ENCODE measurements at regions not wholly inside any gene's neighbourhood (a gene's known extent, or its start where the extent isn't known, plus 50 kb on each side); places are given as distances from the start of the nearest gene placed in this dataset.

DNA sequence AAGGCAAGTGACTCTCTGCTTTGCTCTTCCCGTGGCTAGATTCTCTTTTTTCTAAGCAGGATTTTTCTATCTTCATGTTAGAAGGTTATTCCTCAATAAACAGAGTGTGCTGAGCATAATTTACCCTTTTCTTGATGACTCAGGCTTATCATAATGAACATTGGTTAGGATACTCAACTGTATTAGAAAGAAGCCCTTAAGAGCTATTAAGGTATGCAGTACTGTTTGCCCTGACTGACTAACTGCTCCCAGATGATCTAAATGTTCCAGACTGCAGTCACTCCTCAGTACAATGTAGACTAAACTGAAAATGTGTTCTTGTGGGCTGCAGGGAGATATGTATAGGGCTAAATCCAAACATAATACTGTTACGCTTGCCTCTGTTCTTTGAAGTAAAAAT, 687.8 kb downstream of the NUP35 start:
- Histone ChIP-seq H3K4me3 (ENCODE audit: low read depth, low read length, poor library complexity, severe bottlenecking) (no peak overlapping the region), H2AFZ (ENCODE audit: low read length) (no peak overlapping the region), H3K4me2 (ENCODE audit: low read length) (no peak overlapping the region), H3K9ac (ENCODE audit: low read length) (no peak overlapping the region), H3K9me2 (ENCODE audit: low read depth, low read length) (no peaks in the 10 kb centered on the region), H3K4me1 (ENCODE audit: insufficient read depth, low read length, severe bottlenecking) (no peaks in the 10 kb centered on the region), H3K27ac (ENCODE audit: low read depth, low read length, poor library complexity, severe bottlenecking) (no peak overlapping the region), H4K20me1 (ENCODE audit: insufficient read depth, low read length) (no peaks in the 10 kb centered on the region), H3K27me3 (ENCODE audit: insufficient read depth, low read length) (no peaks in the 10 kb centered on the region), H3K36me3 (ENCODE audit: insufficient read depth, low read length) (no peaks in the 10 kb centered on the region), H3K9me3 (ENCODE audit: low read length) (no peaks in the 10 kb centered on the region), H3K79me2 (ENCODE audit: insufficient read depth, low read length) (no peaks in the 10 kb centered on the region), H3F3A (ENCODE audit: insufficient read depth, low read length) (no peaks in the 10 kb centered on the region)
- no peak for TF ChIP-seq EZH2 (IDR thresholded peaks at IDR 0.05; ENCODE audit: borderline replicate concordance, low read length)
- TF ChIP-seq, protein P1, sequence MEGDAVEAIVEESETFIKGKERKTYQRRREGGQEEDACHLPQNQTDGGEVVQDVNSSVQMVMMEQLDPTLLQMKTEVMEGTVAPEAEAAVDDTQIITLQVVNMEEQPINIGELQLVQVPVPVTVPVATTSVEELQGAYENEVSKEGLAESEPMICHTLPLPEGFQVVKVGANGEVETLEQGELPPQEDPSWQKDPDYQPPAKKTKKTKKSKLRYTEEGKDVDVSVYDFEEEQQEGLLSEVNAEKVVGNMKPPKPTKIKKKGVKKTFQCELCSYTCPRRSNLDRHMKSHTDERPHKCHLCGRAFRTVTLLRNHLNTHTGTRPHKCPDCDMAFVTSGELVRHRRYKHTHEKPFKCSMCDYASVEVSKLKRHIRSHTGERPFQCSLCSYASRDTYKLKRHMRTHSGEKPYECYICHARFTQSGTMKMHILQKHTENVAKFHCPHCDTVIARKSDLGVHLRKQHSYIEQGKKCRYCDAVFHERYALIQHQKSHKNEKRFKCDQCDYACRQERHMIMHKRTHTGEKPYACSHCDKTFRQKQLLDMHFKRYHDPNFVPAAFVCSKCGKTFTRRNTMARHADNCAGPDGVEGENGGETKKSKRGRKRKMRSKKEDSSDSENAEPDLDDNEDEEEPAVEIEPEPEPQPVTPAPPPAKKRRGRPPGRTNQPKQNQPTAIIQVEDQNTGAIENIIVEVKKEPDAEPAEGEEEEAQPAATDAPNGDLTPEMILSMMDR (IDR thresholded peaks at IDR 0.05; ENCODE audit: low read length), result no peak

DNA sequence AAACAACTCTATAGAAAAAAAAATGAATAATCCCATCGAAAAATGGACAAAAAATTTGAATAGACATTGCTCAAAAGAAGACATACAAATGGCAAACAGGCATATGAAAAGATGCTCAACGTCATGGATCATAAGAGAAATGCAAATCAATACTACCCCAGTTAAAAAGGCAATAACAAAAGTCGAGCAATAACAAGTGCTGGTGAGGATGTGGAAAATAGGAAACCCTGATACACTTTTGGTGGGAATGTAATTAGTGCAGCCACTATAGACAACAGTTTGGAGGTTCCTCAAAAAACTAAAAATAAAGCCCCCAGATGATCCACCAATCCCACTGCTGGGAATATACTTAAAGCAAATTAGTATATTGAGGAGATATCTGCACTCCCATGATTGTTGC, 701.5 kb downstream of the NUP35 start:
- Histone ChIP-seq H3K9me3 (ENCODE audit: low read length) (no peaks in the 10 kb centered on the region), H3K27me3 (ENCODE audit: insufficient read depth, low read length) (no peaks in the 10 kb centered on the region), H4K20me1 (ENCODE audit: insufficient read depth, low read length) (no peaks in the 10 kb centered on the region), H3K4me1 (ENCODE audit: insufficient read depth, low read length, severe bottlenecking) (no peaks in the 10 kb centered on the region), H3K79me2 (ENCODE audit: insufficient read depth, low read length) (no peaks in the 10 kb centered on the region), H3K36me3 (ENCODE audit: insufficient read depth, low read length) (no peaks in the 10 kb centered on the region), H3F3A (ENCODE audit: insufficient read depth, low read length) (no peaks in the 10 kb centered on the region), H3K4me2 (ENCODE audit: low read length) (no peak overlapping the region), H3K4me3 (ENCODE audit: low read depth, low read length, poor library complexity, severe bottlenecking) (no peak overlapping the region), H2AFZ (ENCODE audit: low read length) (no peak overlapping the region), H3K9me2 (ENCODE audit: low read depth, low read length) (no peaks in the 10 kb centered on the region), H3K9ac (ENCODE audit: low read length) (no peak overlapping the region), H3K27ac (ENCODE audit: low read depth, low read length, poor library complexity, severe bottlenecking) (no peak overlapping the region)
- TF ChIP-seq EZH2 (IDR thresholded peaks at IDR 0.05; ENCODE audit: borderline replicate concordance, low read length), result no peak
- TF ChIP-seq, protein P1 (IDR thresholded peaks at IDR 0.05; ENCODE audit: low read length), result no peak

DNA sequence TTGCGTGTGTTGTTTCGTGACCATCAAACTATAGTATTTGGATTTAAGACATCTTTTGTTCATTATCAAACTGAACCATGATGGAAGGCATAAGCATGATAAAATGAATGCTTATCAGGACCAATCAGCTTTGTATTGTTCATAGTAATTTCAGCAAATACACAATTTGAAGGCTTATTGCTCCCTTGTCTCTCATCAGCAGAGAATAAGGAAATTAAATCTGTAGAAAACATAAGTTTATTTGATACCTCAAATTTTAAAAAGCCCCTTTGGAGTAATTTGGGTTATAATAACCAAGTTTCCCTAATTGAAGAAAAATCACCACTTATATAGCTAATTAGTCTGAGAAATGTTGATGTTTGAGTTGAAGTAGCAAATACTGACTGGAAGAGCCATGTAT, 705.7 kb downstream of the NUP35 start:
- H3F3A ChIP-seq (ENCODE audit: insufficient read depth, low read length), result no peaks in the 10 kb centered on the region
- no peak for TF ChIP-seq EZH2 (IDR thresholded peaks at IDR 0.05; ENCODE audit: borderline replicate concordance, low read length)
- TF ChIP-seq, protein P1 (IDR thresholded peaks at IDR 0.05; ENCODE audit: low read length), result no peak
- no peaks in the 10 kb centered on the region for H3K27me3 ChIP-seq (ENCODE audit: insufficient read depth, low read length)
- no peaks in the 10 kb centered on the region for H3K9me3 ChIP-seq (ENCODE audit: low read length)
- no peak overlapping the region for H3K9ac ChIP-seq (ENCODE audit: low read length)
- no peak overlapping the region for H2AFZ ChIP-seq (ENCODE audit: low read length)
- H3K79me2 ChIP-seq (ENCODE audit: insufficient read depth, low read length), result no peaks in the 10 kb centered on the region
- no peaks in the 10 kb centered on the region for H3K9me2 ChIP-seq (ENCODE audit: low read depth, low read length)
- H3K36me3 ChIP-seq (ENCODE audit: insufficient read depth, low read length), result no peaks in the 10 kb centered on the region
- no peak overlapping the region for H3K4me3 ChIP-seq (ENCODE audit: low read depth, low read length, poor library complexity, severe bottlenecking)
- H3K27ac ChIP-seq (ENCODE audit: low read depth, low read length, poor library complexity, severe bottlenecking), result no peak overlapping the region
- H3K4me1 ChIP-seq (ENCODE audit: insufficient read depth, low read length, severe bottlenecking), result no peaks in the 10 kb centered on the region
- no peak overlapping the region for H3K4me2 ChIP-seq (ENCODE audit: low read length)
- no peaks in the 10 kb centered on the region for H4K20me1 ChIP-seq (ENCODE audit: insufficient read depth, low read length)

Data from OCI-LY1 (cell line).